Right atrium auricular region (tissue), 2 donors: ENCODE measurements at regions not wholly inside any gene's neighbourhood (a gene's known extent, or its start where the extent isn't known, plus 50 kb on each side); places are given as distances from the start of the nearest gene placed in this dataset.

ENCODE experiments used
- DNase-seq: peaks from one replicate; pipeline ENCODE4 v3.0.0-alpha.2; 2019; ENCODE audit warnings: low spot score
- H3K27ac ChIP-seq, 2 donors: fragments of 200-600 bp; sonication (generic); 1 replicate in 1 of 2; 2 replicates in 1 of 2; pipeline ENCODE4 v1.5.1; 2016 to 2019
- H3K27me3 ChIP-seq, 2 donors: fragments of 200-600 bp; sonication (generic); one replicate each; pipeline versions ENCODE4 v1.5.1 to v1.6.0; 2017 to 2019
- H3K36me3 ChIP-seq: fragments of 200-600 bp; sonication (generic); one replicate; pipeline ENCODE4 v1.5.1; 2016
- H3K4me1 ChIP-seq, 2 donors: fragments of 200-600 bp; sonication (generic); one replicate each; pipeline versions ENCODE4 v1.5.1 to v1.6.0; 2017 to 2019
- H3K4me3 ChIP-seq, 2 donors: fragments of 200-600 bp; sonication (generic); 1 replicate in 1 of 2; 2 replicates in 1 of 2; pipeline ENCODE4 v1.5.1; 2017 to 2019; ENCODE audit warnings: mild to moderate bottlenecking in 1 of 2, moderate library complexity in 1 of 2
- H3K9me3 ChIP-seq, 2 donors: fragments of 200-600 bp; sonication (generic); one replicate each; pipeline ENCODE4 v1.5.1; 2019
- TF ChIP-seq, protein P1 (sequence below), 2 donors: fragments of 200-600 bp; sonication (generic); IDR thresholded peaks; one replicate each; pipeline ENCODE4 v1.5.1; 2019; ENCODE audit warnings: antibody characterized with exemption in 2 of 2

GRCh38 chr7:140238778-140239652, 62.2 kb upstream of the KDM7A start:
- H3K9me3 ChIP-seq = no peaks in the 10 kb centered on the region
- no peak for DNase-seq
- H3K36me3 ChIP-seq = no peaks in the 10 kb centered on the region
- H3K4me3 ChIP-seq = no peak overlapping the region
- H3K27me3 ChIP-seq = no peaks in the 10 kb centered on the region
- H3K27ac ChIP-seq = no peak overlapping the region
- TF ChIP-seq, protein P1, sequence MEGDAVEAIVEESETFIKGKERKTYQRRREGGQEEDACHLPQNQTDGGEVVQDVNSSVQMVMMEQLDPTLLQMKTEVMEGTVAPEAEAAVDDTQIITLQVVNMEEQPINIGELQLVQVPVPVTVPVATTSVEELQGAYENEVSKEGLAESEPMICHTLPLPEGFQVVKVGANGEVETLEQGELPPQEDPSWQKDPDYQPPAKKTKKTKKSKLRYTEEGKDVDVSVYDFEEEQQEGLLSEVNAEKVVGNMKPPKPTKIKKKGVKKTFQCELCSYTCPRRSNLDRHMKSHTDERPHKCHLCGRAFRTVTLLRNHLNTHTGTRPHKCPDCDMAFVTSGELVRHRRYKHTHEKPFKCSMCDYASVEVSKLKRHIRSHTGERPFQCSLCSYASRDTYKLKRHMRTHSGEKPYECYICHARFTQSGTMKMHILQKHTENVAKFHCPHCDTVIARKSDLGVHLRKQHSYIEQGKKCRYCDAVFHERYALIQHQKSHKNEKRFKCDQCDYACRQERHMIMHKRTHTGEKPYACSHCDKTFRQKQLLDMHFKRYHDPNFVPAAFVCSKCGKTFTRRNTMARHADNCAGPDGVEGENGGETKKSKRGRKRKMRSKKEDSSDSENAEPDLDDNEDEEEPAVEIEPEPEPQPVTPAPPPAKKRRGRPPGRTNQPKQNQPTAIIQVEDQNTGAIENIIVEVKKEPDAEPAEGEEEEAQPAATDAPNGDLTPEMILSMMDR (IDR thresholded peaks at IDR 0.05) = no peak
- H3K4me1 ChIP-seq = no peaks in the 10 kb centered on the region

- TF ChIP-seq, protein P1 (IDR thresholded peaks at IDR 0.05) = no peak
- Histone ChIP-seq H3K27ac (no peak overlapping the region), H3K4me3 (no peak overlapping the region), H3K36me3 (no peaks in the 10 kb centered on the region), H3K9me3 (no peaks in the 10 kb centered on the region), H3K27me3 (no peaks in the 10 kb centered on the region), H3K4me1 (no peaks in the 10 kb centered on the region)
- DNase-seq = no peak
These were observed 60.6 kb upstream of the KDM7A start for GRCh38 chr7:140237390-140237789.

DNA sequence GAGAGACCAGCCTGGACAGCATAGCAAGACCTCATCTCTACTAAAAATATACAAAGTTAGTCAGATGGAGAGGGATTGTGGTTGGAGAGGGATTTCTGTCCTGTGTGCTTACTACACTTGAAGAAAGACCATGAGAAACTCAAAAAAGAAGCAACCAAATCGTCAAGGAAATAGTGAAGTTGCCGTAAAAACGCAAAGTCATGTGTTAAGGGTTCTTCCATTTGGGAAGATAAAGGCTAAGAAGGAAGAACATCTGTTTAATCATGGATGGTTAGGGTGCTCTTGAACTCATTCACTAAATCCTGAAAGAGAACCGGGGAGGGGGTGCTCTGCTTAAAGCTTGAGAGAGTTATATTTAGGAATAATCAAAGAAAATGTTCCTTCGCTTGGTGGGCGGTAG, 59.8 kb upstream of the KDM7A start:
- peaks cover 0 to 4% of the 10 kb centered on the region in 2 donors for H3K4me1 ChIP-seq
- no peaks in the 10 kb centered on the region for H3K36me3 ChIP-seq
- TF ChIP-seq, protein P1 (IDR thresholded peaks at IDR 0.05) = no peak
- H3K27ac ChIP-seq = no peak overlapping the region
- no peak overlapping the region for H3K4me3 ChIP-seq
- H3K27me3 ChIP-seq = no peaks in the 10 kb centered on the region
- no peaks in the 10 kb centered on the region for H3K9me3 ChIP-seq
- DNase-seq = no peak

- Histone ChIP-seq H3K36me3 (no peaks in the 10 kb centered on the region), H3K4me3 (no peak overlapping the region), H3K27ac (no peak overlapping the region), H3K9me3 (no peaks in the 10 kb centered on the region), H3K27me3 (no peaks in the 10 kb centered on the region), H3K4me1 (peaks cover 0 to 19% of the 10 kb centered on the region in 2 donors)
- TF ChIP-seq, protein P1 (IDR thresholded peaks at IDR 0.05) = no peak
- no peak for DNase-seq
These were observed 58.3 kb upstream of the KDM7A start for GRCh38 chr7:140235114-140235513.

- H3K4me3 ChIP-seq = no peak overlapping the region
- no peak for DNase-seq
- no peak overlapping the region for H3K27ac ChIP-seq
These were observed 56.5 kb upstream of the KDM7A start for GRCh38 chr7:140232957-140233917.

More at GRCh38 chr7:140232957-140233917, 56.5 kb upstream of the KDM7A start:
- H3K9me3 ChIP-seq = no peaks in the 10 kb centered on the region
- TF ChIP-seq, protein P1 (IDR thresholded peaks at IDR 0.05) = no peak
- no peaks in the 10 kb centered on the region for H3K27me3 ChIP-seq
- peaks cover 0 to 26% of the 10 kb centered on the region in 2 donors for H3K4me1 ChIP-seq
- no peaks in the 10 kb centered on the region for H3K36me3 ChIP-seq
